ENCODE measurements at regions not wholly inside any gene's neighbourhood (a gene's known extent, or its start where the extent isn't known, plus 50 kb on each side); places are given as distances from the start of the nearest gene placed in this dataset.

DNA sequence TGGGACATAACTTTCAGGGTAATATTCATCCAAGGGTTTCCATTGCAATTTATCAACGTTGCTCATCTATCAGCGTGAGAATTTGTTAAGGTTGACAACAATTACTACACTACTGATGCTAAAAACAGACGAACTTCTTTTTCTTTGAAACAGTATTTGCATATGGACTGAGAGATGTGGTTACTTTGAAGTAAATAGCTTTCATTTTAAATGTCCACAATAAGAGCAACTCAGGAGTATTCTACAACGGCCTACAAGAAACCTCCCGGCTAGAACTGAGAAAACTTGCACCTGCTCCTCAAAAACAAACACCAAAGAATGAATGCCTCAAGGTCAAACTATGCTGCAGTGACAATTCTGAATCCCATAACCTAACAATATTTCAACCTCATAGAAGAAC lies 238.4 kb downstream of the IRS2 start:
- no peak overlapping the region for H3K4me3 ChIP-seq (ENCODE audit: low read depth, low read length)
- TF ChIP-seq, protein P1, sequence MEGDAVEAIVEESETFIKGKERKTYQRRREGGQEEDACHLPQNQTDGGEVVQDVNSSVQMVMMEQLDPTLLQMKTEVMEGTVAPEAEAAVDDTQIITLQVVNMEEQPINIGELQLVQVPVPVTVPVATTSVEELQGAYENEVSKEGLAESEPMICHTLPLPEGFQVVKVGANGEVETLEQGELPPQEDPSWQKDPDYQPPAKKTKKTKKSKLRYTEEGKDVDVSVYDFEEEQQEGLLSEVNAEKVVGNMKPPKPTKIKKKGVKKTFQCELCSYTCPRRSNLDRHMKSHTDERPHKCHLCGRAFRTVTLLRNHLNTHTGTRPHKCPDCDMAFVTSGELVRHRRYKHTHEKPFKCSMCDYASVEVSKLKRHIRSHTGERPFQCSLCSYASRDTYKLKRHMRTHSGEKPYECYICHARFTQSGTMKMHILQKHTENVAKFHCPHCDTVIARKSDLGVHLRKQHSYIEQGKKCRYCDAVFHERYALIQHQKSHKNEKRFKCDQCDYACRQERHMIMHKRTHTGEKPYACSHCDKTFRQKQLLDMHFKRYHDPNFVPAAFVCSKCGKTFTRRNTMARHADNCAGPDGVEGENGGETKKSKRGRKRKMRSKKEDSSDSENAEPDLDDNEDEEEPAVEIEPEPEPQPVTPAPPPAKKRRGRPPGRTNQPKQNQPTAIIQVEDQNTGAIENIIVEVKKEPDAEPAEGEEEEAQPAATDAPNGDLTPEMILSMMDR (conservative IDR thresholded peaks at IDR 0.05; ENCODE audit: low read depth, low read length) = no peak
- no peak for DNase-seq (ENCODE audit: low read depth)

DNA sequence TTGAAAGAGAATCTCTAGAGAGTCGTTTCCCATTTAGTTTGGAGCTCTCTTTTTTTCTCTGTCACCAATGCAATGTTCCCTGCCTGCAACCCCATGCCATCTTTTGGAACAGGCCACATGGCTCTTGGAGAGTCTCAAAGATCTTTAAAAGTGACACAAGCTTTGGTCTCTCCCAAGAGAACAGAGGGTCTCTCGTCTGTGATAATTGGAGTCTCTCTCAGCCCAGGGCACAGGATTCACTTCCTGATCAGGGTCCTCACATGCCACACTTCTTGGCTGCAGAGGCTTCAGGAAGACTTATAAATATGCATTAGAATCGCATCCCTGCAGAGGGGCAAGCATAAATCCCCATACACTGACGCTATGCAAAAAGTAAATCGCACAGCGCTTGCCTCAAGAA lies 240.5 kb downstream of the IRS2 start:
- TF ChIP-seq, protein P1 (conservative IDR thresholded peaks at IDR 0.05; ENCODE audit: low read depth, low read length) = no peak
- DNase-seq (ENCODE audit: low read depth) = no peak
- H3K4me3 ChIP-seq (ENCODE audit: low read depth, low read length) = no peak overlapping the region

DNA sequence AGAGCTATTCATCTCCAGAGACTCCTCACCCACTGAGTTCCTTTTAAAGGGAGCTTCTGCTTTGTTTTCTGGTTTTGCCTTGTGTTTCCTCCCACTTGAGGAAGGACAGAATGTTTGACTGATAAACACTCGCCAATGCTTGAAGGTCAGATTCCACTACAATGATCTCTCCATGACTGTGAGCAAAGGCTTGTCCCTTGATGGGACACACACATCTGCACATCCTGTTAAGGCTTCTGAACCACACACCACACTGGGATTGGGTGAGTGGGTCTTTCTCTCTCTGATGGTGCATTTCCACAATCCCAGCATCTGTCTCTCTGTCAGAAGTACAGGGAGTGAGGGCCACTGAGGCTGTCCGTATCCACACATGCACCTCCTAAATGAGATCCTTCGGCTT lies 245.3 kb downstream of the IRS2 start:
- DNase-seq (ENCODE audit: low read depth) = no peak
- no peak overlapping the region for H3K4me3 ChIP-seq (ENCODE audit: low read depth, low read length)
- TF ChIP-seq, protein P1 (conservative IDR thresholded peaks at IDR 0.05; ENCODE audit: low read depth, low read length) = no peak

DNA sequence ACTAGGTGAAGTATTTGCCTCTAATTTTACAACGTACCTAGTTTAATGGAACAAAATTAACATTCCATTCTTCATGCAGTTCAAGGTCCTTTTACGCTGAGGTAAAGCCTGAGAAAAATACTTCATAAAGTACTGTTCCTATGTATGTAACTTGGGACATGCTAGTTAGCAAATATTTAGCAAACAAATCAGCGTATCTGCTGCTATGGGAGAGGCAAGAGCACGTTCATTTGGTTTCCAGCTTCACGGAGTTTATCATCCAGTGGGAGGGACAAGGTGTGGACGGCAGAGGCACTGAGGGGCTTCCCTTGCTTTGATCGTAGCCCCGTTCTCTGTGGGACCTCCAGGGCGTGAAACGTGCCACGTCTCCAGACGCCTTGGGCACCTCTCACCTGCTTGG lies 248.8 kb downstream of the IRS2 start:
- no peak overlapping the region for H3K4me3 ChIP-seq (ENCODE audit: low read depth, low read length)
- no peak for DNase-seq (ENCODE audit: low read depth)

DNA sequence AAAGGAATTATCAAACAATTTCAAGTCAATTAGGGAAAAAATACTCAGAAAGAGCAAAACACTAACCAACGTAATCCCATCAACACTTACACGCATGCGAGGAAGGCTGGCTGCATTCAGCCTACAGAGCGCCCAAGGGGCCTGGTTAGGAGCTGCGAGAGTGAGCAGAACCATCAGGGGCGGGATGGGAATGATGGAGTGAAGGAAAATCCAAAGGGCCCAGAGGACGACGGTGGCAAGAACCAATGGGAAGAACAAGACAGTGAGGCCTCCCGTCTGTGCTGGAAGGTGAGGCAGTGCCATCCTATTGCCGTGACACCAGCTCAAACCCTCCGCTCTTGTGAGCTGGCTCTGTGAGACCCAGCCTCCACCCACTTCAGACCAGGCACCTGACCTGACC lies 253.0 kb downstream of the IRS2 start:
- no peak for DNase-seq (ENCODE audit: low read depth)
- no peak overlapping the region for H3K4me3 ChIP-seq (ENCODE audit: low read depth, low read length)
- TF ChIP-seq, protein P1 (conservative IDR thresholded peaks at IDR 0.05; ENCODE audit: low read depth, low read length) = no peak

More for the DNA sequence above, 248.8 kb downstream of the IRS2 start:
- TF ChIP-seq, protein P1 (conservative IDR thresholded peaks at IDR 0.05; ENCODE audit: low read depth, low read length) = no peak

DNA sequence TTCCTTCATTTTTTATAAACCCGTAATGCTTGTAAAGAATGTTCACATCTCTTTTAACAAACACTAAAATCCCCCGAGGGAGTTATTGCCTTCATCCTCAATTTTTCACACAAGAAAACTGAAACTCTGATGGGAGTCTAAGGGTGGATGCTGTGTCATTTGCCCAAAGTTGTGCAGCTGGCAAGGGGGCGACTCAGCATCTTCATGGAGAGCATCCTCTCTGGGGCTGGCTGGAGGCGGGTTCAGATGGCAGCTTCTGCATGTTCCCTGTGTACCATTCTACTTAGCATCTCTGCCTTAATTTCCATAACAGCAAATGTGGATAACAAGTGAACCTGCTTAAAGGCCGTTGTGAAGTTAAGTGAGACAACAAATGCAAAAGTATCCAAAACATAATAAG lies 256.4 kb downstream of the IRS2 start:
- TF ChIP-seq, protein P1 (conservative IDR thresholded peaks at IDR 0.05; ENCODE audit: low read depth, low read length) = no peak
- no peak overlapping the region for H3K4me3 ChIP-seq (ENCODE audit: low read depth, low read length)
- no peak for DNase-seq (ENCODE audit: low read depth)

DNA sequence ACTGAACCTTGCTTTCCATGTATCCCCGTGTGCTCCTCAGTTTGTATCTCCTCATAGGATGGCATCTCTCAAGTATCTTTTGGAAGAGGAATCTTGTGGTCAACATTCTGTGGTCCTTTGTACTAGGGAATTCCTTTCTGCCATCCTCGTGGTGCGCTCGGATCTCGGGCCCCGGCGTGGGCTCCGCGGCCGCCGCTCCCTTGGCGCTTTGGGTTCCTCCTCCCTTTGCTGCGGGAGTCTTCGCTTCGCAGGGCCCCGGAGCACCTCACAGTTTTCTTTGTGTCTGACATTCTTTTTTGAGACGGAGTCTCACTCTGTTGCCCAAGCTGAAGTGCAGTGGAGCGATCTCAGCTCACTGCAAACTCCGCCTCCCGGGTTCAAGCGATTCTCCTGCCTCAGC lies 264.7 kb downstream of the IRS2 start:
- H3K4me3 ChIP-seq (ENCODE audit: low read depth, low read length) = no peak overlapping the region
- TF ChIP-seq, protein P1 (conservative IDR thresholded peaks at IDR 0.05; ENCODE audit: low read depth, low read length) = no peak
- DNase-seq (ENCODE audit: low read depth) = no peak
